ENCODE measurements at regions not wholly inside any gene's neighbourhood (a gene's known extent, or its start where the extent isn't known, plus 50 kb on each side); places are given as distances from the start of the nearest gene placed in this dataset.

DNA sequence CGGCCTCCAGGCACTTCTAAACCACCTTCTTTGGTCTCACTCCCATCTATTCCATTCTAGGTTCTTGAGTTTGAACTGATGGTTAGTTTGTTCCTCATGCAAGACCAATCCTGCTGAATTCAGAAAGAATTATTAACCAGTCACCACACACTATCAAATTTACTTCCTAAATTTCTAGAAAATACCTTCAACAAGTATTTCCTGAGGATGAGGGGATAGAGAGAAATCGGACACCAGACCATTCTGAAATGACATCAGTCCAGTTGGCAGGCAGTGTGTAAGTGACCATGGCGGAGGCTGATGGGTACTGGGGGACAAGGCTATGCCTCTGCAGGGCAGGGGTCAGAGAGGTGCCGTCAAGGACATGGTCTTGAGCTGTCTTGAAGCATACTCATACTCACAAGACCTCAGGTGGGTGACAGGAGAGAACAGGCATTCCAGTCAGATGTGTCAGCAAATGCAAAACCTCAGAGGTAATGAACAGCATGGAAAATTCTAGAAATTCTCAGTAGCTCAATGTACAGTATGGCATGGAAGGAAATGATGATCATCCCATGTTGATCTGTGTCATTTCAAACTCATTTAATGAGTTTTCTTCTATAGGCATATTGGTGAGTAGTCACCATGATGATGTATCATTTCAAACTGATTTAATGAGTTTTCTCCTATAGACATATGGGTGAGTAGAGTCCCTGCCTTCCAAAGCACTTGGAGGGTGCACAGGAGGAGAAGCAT is 119.6 kb downstream of the DDX1 start:
- H3K9ac ChIP-seq (ENCODE audit: low read length) = no peak overlapping the region
- no peaks in the 10 kb centered on the region for H3K9me3 ChIP-seq (ENCODE audit: low read length)
- TF ChIP-seq RAD21 (conservative IDR thresholded peaks at IDR 0.05) (no peak), CTCF (IDR thresholded peaks at IDR 0.05; ENCODE audit: poor library complexity, severe bottlenecking) (no peak), MXI1 (conservative IDR thresholded peaks at IDR 0.05; ENCODE audit: poor library complexity, severe bottlenecking) (no peak), SMC3 (conservative IDR thresholded peaks at IDR 0.05; ENCODE audit: poor library complexity) (no peak), EZH2 (IDR thresholded peaks at IDR 0.05; ENCODE audit: borderline replicate concordance, insufficient read depth, low read length, poor library complexity, severe bottlenecking) (no peak), REST (IDR thresholded peaks at IDR 0.05; ENCODE audit: borderline replicate concordance) (no peak), TAF1 (IDR thresholded peaks at IDR 0.05; ENCODE audit: low read depth) (no peak)
- no peaks in the 10 kb centered on the region for H3K9me2 ChIP-seq (ENCODE audit: insufficient read depth, low read length)
- H3K79me2 ChIP-seq (replicated peaks; ENCODE audit: insufficient read depth, low read length) = no peaks in the 10 kb centered on the region
- no peak overlapping the region for H3K4me3 ChIP-seq (ENCODE audit: low read length)
- H3F3A ChIP-seq (ENCODE audit: insufficient read depth, low read length, poor library complexity, severe bottlenecking) = no peaks in the 10 kb centered on the region
- H2AFZ ChIP-seq (ENCODE audit: low read depth, low read length) = no peak overlapping the region
- H3K36me3 ChIP-seq (ENCODE audit: insufficient read depth, low read length) = no peaks in the 10 kb centered on the region
- no peak overlapping the region for H3K27ac ChIP-seq (ENCODE audit: low read length)
- no peaks in the 10 kb centered on the region for H3K27me3 ChIP-seq (ENCODE audit: insufficient read depth, low read depth, low read length)
- no peak overlapping the region for H3K4me2 ChIP-seq (ENCODE audit: low read length)
- H4K20me1 ChIP-seq (ENCODE audit: insufficient read depth) = no peaks in the 10 kb centered on the region

GRCh38 chr2:15712551-15713342 is 121.1 kb downstream of the DDX1 start:
- H3K79me2 ChIP-seq (replicated peaks; ENCODE audit: insufficient read depth, low read length) = no peaks in the 10 kb centered on the region
- no peaks in the 10 kb centered on the region for H3K9me3 ChIP-seq (ENCODE audit: low read length)
- no peaks in the 10 kb centered on the region for H3K36me3 ChIP-seq (ENCODE audit: insufficient read depth, low read length)
- H3K27me3 ChIP-seq (ENCODE audit: insufficient read depth, low read depth, low read length) = no peaks in the 10 kb centered on the region
- H2AFZ ChIP-seq (ENCODE audit: low read depth, low read length) = no peak overlapping the region
- H3K4me3 ChIP-seq (ENCODE audit: low read length) = no peak overlapping the region
- no peaks in the 10 kb centered on the region for H3K9me2 ChIP-seq (ENCODE audit: insufficient read depth, low read length)
- no peak for TF ChIP-seq REST (IDR thresholded peaks at IDR 0.05; ENCODE audit: borderline replicate concordance)
- no peak for TF ChIP-seq POLR2AphosphoS5 (IDR thresholded peaks at IDR 0.05)
- no peak for TF ChIP-seq SMC3 (conservative IDR thresholded peaks at IDR 0.05; ENCODE audit: poor library complexity)
- no peak for TF ChIP-seq TAF1 (IDR thresholded peaks at IDR 0.05; ENCODE audit: low read depth)
- TF ChIP-seq CTCF (IDR thresholded peaks at IDR 0.05; ENCODE audit: poor library complexity, severe bottlenecking) = no peak
- TF ChIP-seq MXI1 (conservative IDR thresholded peaks at IDR 0.05; ENCODE audit: poor library complexity, severe bottlenecking) = no peak
- TF ChIP-seq EZH2 (IDR thresholded peaks at IDR 0.05; ENCODE audit: borderline replicate concordance, insufficient read depth, low read length, poor library complexity, severe bottlenecking) = no peak
- no peak for TF ChIP-seq RAD21 (conservative IDR thresholded peaks at IDR 0.05)
- no peak for TF ChIP-seq EP300 (conservative IDR thresholded peaks at IDR 0.05; ENCODE audit: poor library complexity, severe bottlenecking)
- no peak overlapping the region for H3K9ac ChIP-seq (ENCODE audit: low read length)
- no peak overlapping the region for H3K4me2 ChIP-seq (ENCODE audit: low read length)
- no peaks in the 10 kb centered on the region for H4K20me1 ChIP-seq (ENCODE audit: insufficient read depth)
- H3F3A ChIP-seq (ENCODE audit: insufficient read depth, low read length, poor library complexity, severe bottlenecking) = no peaks in the 10 kb centered on the region
- no peak overlapping the region for H3K27ac ChIP-seq (ENCODE audit: low read length)
